ENCODE measurements at regions not wholly inside any gene's neighbourhood (a gene's known extent, or its start where the extent isn't known, plus 50 kb on each side); places are given as distances from the start of the nearest gene placed in this dataset.
A peak's percentile ranks its signal among the peaks of the same experiment; 100 is the strongest.

GRCh38 chr16:9546438-9546786 lies 455.0 kb downstream of the HAPSTR1 start:
- Histone ChIP-seq H3K18ac (ENCODE audit: low read length) (no peak overlapping the region), H2BK5ac (ENCODE audit: low read depth, low read length, poor library complexity) (no peak overlapping the region), H2BK120ac (ENCODE audit: insufficient read depth, low read length, poor library complexity) (no peak overlapping the region), H2AK5ac (ENCODE audit: low read length) (no peak overlapping the region), H3K79me1 (ENCODE audit: low read length) (no peaks in the 10 kb centered on the region), H3K4me2 (ENCODE audit: low read length) (no peak overlapping the region), H3K9me3 (ENCODE audit: insufficient read depth, low read depth, low read length) (no peaks in the 10 kb centered on the region), H2AFZ (ENCODE audit: insufficient read depth, low read length, poor library complexity) (no peak overlapping the region), H4K12ac (ENCODE audit: low read depth, low read length) (no peak overlapping the region), H3K9ac (ENCODE audit: low read length) (no peak overlapping the region), H4K8ac (ENCODE audit: low read depth, low read length) (no peak overlapping the region), H4K91ac (ENCODE audit: low read depth, low read length) (no peak overlapping the region), H3K36me3 (ENCODE audit: control insufficient read depth in 1 of 2, insufficient read depth in 2 of 2, low read length in 2 of 2) (no peaks in the 10 kb centered on the region), H3K27ac (ENCODE audit: low read depth, low read length) (no peak overlapping the region), H3K27me3 (ENCODE audit: insufficient read depth, low read length) (no peaks in the 10 kb centered on the region), H3K14ac (ENCODE audit: low read length) (no peak overlapping the region), H3K4me3 (ENCODE audit: low read depth, low read length) (no peak overlapping the region), H3K23ac (ENCODE audit: low read length) (no peak overlapping the region), H3K4me1 (ENCODE audit: control insufficient read depth in 1 of 2, insufficient read depth in 2 of 2, low read length in 2 of 2) (no peaks in the 10 kb centered on the region), H3K79me2 (ENCODE audit: control insufficient read depth, insufficient read depth, low read length, poor library complexity) (no peaks in the 10 kb centered on the region), H2BK12ac (ENCODE audit: low read length) (no peak overlapping the region), H3K4ac (ENCODE audit: low read depth, low read length) (no peak overlapping the region)
- peak in 1 of 2 donors; percentile 71 for DNase-seq
- WGBS (ENCODE audit: extremely low coverage, insufficient coverage, insufficient read length), result no CpG with 5 or more reads among the region's 2 CpGs

- Histone ChIP-seq H4K12ac (ENCODE audit: low read depth, low read length) (no peak overlapping the region), H3K27me3 (ENCODE audit: insufficient read depth, low read length) (no peaks in the 10 kb centered on the region), H2BK5ac (ENCODE audit: low read depth, low read length, poor library complexity) (no peak overlapping the region), H3K4ac (ENCODE audit: low read depth, low read length) (no peak overlapping the region), H3K9me3 (ENCODE audit: insufficient read depth, low read depth, low read length) (no peaks in the 10 kb centered on the region), H2AK5ac (ENCODE audit: low read length) (no peak overlapping the region), H2AFZ (ENCODE audit: insufficient read depth, low read length, poor library complexity) (no peak overlapping the region), H3K14ac (ENCODE audit: low read length) (no peak overlapping the region), H3K23ac (ENCODE audit: low read length) (no peak overlapping the region), H4K91ac (ENCODE audit: low read depth, low read length) (no peak overlapping the region), H3K4me2 (ENCODE audit: low read length) (no peak overlapping the region), H3K18ac (ENCODE audit: low read length) (no peak overlapping the region), H3K79me1 (ENCODE audit: low read length) (no peaks in the 10 kb centered on the region), H2BK120ac (ENCODE audit: insufficient read depth, low read length, poor library complexity) (no peak overlapping the region), H3K36me3 (ENCODE audit: control insufficient read depth in 1 of 2, insufficient read depth in 2 of 2, low read length in 2 of 2) (no peaks in the 10 kb centered on the region), H3K79me2 (ENCODE audit: control insufficient read depth, insufficient read depth, low read length, poor library complexity) (no peaks in the 10 kb centered on the region), H2BK12ac (ENCODE audit: low read length) (no peak overlapping the region), H3K9ac (ENCODE audit: low read length) (no peak overlapping the region), H3K4me1 (ENCODE audit: control insufficient read depth in 1 of 2, insufficient read depth in 2 of 2, low read length in 2 of 2) (no peaks in the 10 kb centered on the region), H3K27ac (ENCODE audit: low read depth, low read length) (no peak overlapping the region), H3K4me3 (ENCODE audit: low read depth, low read length) (no peak overlapping the region), H4K8ac (ENCODE audit: low read depth, low read length) (no peak overlapping the region)
- WGBS (ENCODE audit: extremely low coverage, insufficient coverage, insufficient read length), result no CpG with 5 or more reads among the region's 5 CpGs
- no peak for DNase-seq
These were observed 458.0 kb downstream of the HAPSTR1 start for GRCh38 chr16:9549487-9549886.

GRCh38 chr16:9555051-9555450 lies 463.6 kb downstream of the HAPSTR1 start:
- no peak overlapping the region for H3K14ac ChIP-seq (ENCODE audit: low read length)
- H2BK5ac ChIP-seq (ENCODE audit: low read depth, low read length, poor library complexity), result no peak overlapping the region
- no peaks in the 10 kb centered on the region for H3K79me2 ChIP-seq (ENCODE audit: control insufficient read depth, insufficient read depth, low read length, poor library complexity)
- H3K4me1 ChIP-seq (ENCODE audit: control insufficient read depth in 1 of 2, insufficient read depth in 2 of 2, low read length in 2 of 2), result no peaks in the 10 kb centered on the region
- no peak overlapping the region for H2AK5ac ChIP-seq (ENCODE audit: low read length)
- H4K12ac ChIP-seq (ENCODE audit: low read depth, low read length), result no peak overlapping the region
- H2BK12ac ChIP-seq (ENCODE audit: low read length), result no peak overlapping the region
- H4K8ac ChIP-seq (ENCODE audit: low read depth, low read length), result no peak overlapping the region
- DNase-seq, result peak; percentile 86 to 97
- no peak overlapping the region for H2BK120ac ChIP-seq (ENCODE audit: insufficient read depth, low read length, poor library complexity)
- no peak overlapping the region for H2AFZ ChIP-seq (ENCODE audit: insufficient read depth, low read length, poor library complexity)
- H3K79me1 ChIP-seq (ENCODE audit: low read length), result no peaks in the 10 kb centered on the region
- no peak overlapping the region for H3K9ac ChIP-seq (ENCODE audit: low read length)
- WGBS (ENCODE audit: extremely low coverage, insufficient coverage, insufficient read length), result no CpG with 5 or more reads among the region's 3 CpGs
- H3K18ac ChIP-seq (ENCODE audit: low read length), result no peak overlapping the region
- H3K9me3 ChIP-seq (ENCODE audit: insufficient read depth, low read depth, low read length), result no peaks in the 10 kb centered on the region
- H3K4me2 ChIP-seq (ENCODE audit: low read length), result no peak overlapping the region
- H4K91ac ChIP-seq (ENCODE audit: low read depth, low read length), result no peak overlapping the region
- H3K27me3 ChIP-seq (ENCODE audit: insufficient read depth, low read length), result no peaks in the 10 kb centered on the region
- H3K4ac ChIP-seq (ENCODE audit: low read depth, low read length), result no peak overlapping the region
- no peaks in the 10 kb centered on the region for H3K36me3 ChIP-seq (ENCODE audit: control insufficient read depth in 1 of 2, insufficient read depth in 2 of 2, low read length in 2 of 2)
- H3K23ac ChIP-seq (ENCODE audit: low read length), result no peak overlapping the region
- no peak overlapping the region for H3K27ac ChIP-seq (ENCODE audit: low read depth, low read length)
- no peak overlapping the region for H3K4me3 ChIP-seq (ENCODE audit: low read depth, low read length)

- Histone ChIP-seq H3K23ac (ENCODE audit: low read length) (no peak overlapping the region), H3K27ac (ENCODE audit: low read depth, low read length) (no peak overlapping the region), H3K4ac (ENCODE audit: low read depth, low read length) (no peak overlapping the region), H3K14ac (ENCODE audit: low read length) (no peak overlapping the region), H2BK120ac (ENCODE audit: insufficient read depth, low read length, poor library complexity) (no peak overlapping the region), H3K79me1 (ENCODE audit: low read length) (no peaks in the 10 kb centered on the region), H2AFZ (ENCODE audit: insufficient read depth, low read length, poor library complexity) (no peak overlapping the region), H2BK5ac (ENCODE audit: low read depth, low read length, poor library complexity) (no peak overlapping the region), H4K8ac (ENCODE audit: low read depth, low read length) (no peak overlapping the region), H3K4me2 (ENCODE audit: low read length) (no peak overlapping the region), H2AK5ac (ENCODE audit: low read length) (no peak overlapping the region), H4K91ac (ENCODE audit: low read depth, low read length) (no peak overlapping the region), H2BK12ac (ENCODE audit: low read length) (no peak overlapping the region), H3K36me3 (ENCODE audit: control insufficient read depth in 1 of 2, insufficient read depth in 2 of 2, low read length in 2 of 2) (no peaks in the 10 kb centered on the region), H3K18ac (ENCODE audit: low read length) (no peak overlapping the region), H4K12ac (ENCODE audit: low read depth, low read length) (no peak overlapping the region), H3K4me3 (ENCODE audit: low read depth, low read length) (no peak overlapping the region), H3K4me1 (ENCODE audit: control insufficient read depth in 1 of 2, insufficient read depth in 2 of 2, low read length in 2 of 2) (peaks cover 0 to 4% of the 10 kb centered on the region in 2 experiments), H3K9ac (ENCODE audit: low read length) (no peak overlapping the region), H3K9me3 (ENCODE audit: insufficient read depth, low read depth, low read length) (no peaks in the 10 kb centered on the region), H3K27me3 (ENCODE audit: insufficient read depth, low read length) (no peaks in the 10 kb centered on the region), H3K79me2 (ENCODE audit: control insufficient read depth, insufficient read depth, low read length, poor library complexity) (no peaks in the 10 kb centered on the region)
- DNase-seq, result no peak
- no CpG with 5 or more reads among the region's 7 CpGs for WGBS (ENCODE audit: extremely low coverage, insufficient coverage, insufficient read length)
These were observed 465.7 kb downstream of the HAPSTR1 start for GRCh38 chr16:9556949-9557665.
